ENCODE measurements at regions not wholly inside any gene's neighbourhood (a gene's known extent, or its start where the extent isn't known, plus 50 kb on each side); places are given as distances from the start of the nearest gene placed in this dataset.

GRCh38 chr12:22117563-22118237 lies 71.7 kb downstream of the CMAS start (continued):
- TF ChIP-seq FOXK2 (IDR thresholded peaks at IDR 0.05) (no peak), EED (IDR thresholded peaks at IDR 0.05; ENCODE audit: low read depth) (no peak), CHD2 (IDR thresholded peaks at IDR 0.05; ENCODE audit: borderline replicate concordance, low read depth, low read length) (no peak)

DNA sequence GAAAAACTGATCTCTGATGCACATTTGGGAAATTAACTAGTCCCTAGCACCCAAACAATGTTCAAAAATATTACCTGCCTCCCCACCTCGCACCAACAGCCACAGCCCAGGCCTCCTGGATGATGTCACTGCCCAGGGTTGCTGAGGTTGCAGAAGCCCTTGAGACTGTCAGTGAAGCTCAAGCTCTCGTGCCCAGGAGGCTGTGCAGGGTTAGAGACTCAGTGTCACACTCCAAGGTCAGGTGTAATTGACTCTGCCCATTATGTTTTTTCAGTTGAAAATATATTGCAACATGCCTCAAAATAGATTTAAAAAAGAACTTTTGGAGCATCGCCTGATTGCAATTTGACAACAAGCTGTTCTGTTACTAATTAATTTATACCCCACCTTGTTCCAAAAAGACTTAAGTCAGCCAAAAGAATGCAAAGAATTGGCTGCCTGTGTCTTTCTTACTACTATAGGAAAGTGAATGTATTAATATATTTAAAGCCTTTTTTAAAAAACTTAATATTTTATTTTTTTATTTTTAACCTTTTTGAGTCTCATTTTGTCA lies 72.3 kb downstream of the CMAS start:
- H4K20me1 ChIP-seq (ENCODE audit: control insufficient read depth, insufficient read depth): no peaks in the 10 kb centered on the region
- H3K4me3 ChIP-seq: no peak overlapping the region
- ChIA-PET RAD21 (ENCODE audit: unreplicated experiment) (no interaction called here), POLR2A (no interaction called here), SMC1A (ENCODE audit: uncharacterized antibody, unreplicated experiment) (no interaction called here), CTCF (interaction anchor here (0.6 to 0.8 kb wide), 2 partner anchors 18 to 217 kb away, joined by 3 read pairs; no protein-coding TSS in a partner anchor)
- no peak overlapping the region for H3K27ac ChIP-seq (ENCODE audit: control insufficient read depth, insufficient read depth)
- H3K4me2 ChIP-seq (ENCODE audit: control insufficient read depth, insufficient read depth): no peak overlapping the region
- no peaks in the 10 kb centered on the region for H3K79me2 ChIP-seq (ENCODE audit: control insufficient read depth, insufficient read depth, low read length)
- intact Hi-C loops (cut with micrococcal nuclease; ENCODE audit: unreplicated experiment) (no loop called here), in situ Hi-C loops (cut with MboI) (no loop called here)
- FAIRE-seq: no peak
- WGBS (ENCODE audit: insufficient coverage, insufficient replicate concordance, low lambda C conversion rate, missing lambda C conversion rate): 0% methylated on average over 3 of the region's 3 CpGs
- no peaks in the 10 kb centered on the region for H3K4me1 ChIP-seq (ENCODE audit: control insufficient read depth, insufficient read depth, low read length)
- no peak for DNase-seq (ENCODE audit: low read depth, low spot score)
- no peak for ATAC-seq
- H3K36me3 ChIP-seq (ENCODE audit: control insufficient read depth in 2 of 2, insufficient read depth in 2 of 2, low read length in 1 of 2): no peaks in the 10 kb centered on the region
- TF ChIP-seq NKRF (conservative IDR thresholded peaks at IDR 0.05) (no peak), RCOR1 (conservative IDR thresholded peaks at IDR 0.05; ENCODE audit: low read depth, low read length) (no peak), CHD4 (IDR thresholded peaks at IDR 0.05) (no peak), RELA (IDR thresholded peaks at IDR 0.05; ENCODE audit: borderline replicate concordance, partially characterized antibody) (no peak)
- no TSS peak for BruUV-seq (replicated peaks)
- H3K9me3 ChIP-seq (replicated peaks; ENCODE audit: control insufficient read depth, insufficient read depth, low read length): no peaks in the 10 kb centered on the region
- no peaks in the 10 kb centered on the region for H3K27me3 ChIP-seq (replicated peaks in 1 of 2; ENCODE audit: control insufficient read depth in 2 of 2, insufficient read depth in 2 of 2, low read length in 1 of 2)
- no peak overlapping the region for H2AFZ ChIP-seq (ENCODE audit: control insufficient read depth, low read depth, low read length)
- no peak overlapping the region for H3K9ac ChIP-seq (ENCODE audit: control insufficient read depth, insufficient read depth, low read length)

Data from GM12878 (cell line).